HG02759 (cell line): ENCODE measurements at regions not wholly inside any gene's neighbourhood (a gene's known extent, or its start where the extent isn't known, plus 50 kb on each side); places are given as distances from the start of the nearest gene placed in this dataset.
"Not testable (repeated sequence)": the region's sequence is repeated elsewhere in the genome, so short reads cannot be mapped to it uniquely, and the experiment has no call there.

Experiments used
- ATAC-seq: cut with Tn5 transposase; IDR thresholded peaks from one replicate; pipeline ENCODE4 v1.9.1; 2021; ENCODE audit warnings: mild to moderate bottlenecking, moderate library complexity; ENCODE audit not compliant: unreplicated experiment

- no peak for ATAC-seq
Measured at GRCh38 chr22:22697377-22698117, 53.1 kb downstream of the GGTLC2 start.

- ATAC-seq = no peak
Measured at GRCh38 chr22:22698263-22698750, 53.9 kb downstream of the GGTLC2 start.

GRCh38 chr22:22700631-22701030 is 56.2 kb downstream of the GGTLC2 start:
- no peak for ATAC-seq

GRCh38 chr22:22701557-22701956 is 57.1 kb downstream of the GGTLC2 start:
- ATAC-seq = not testable (repeated sequence)

- ATAC-seq = no peak
Measured at GRCh38 chr22:22702237-22703202, 58.1 kb downstream of the GGTLC2 start.

- ATAC-seq = no peak
Measured at GRCh38 chr22:22703203-22703570, 58.8 kb downstream of the GGTLC2 start.

GRCh38 chr22:22703715-22704114 is 59.3 kb downstream of the GGTLC2 start:
- ATAC-seq = no peak

- ATAC-seq = no peak
Measured at GRCh38 chr22:22704156-22704946, 59.9 kb downstream of the GGTLC2 start.

GRCh38 chr22:22705328-22706100 is 61.1 kb downstream of the GGTLC2 start:
- no peak for ATAC-seq

GRCh38 chr22:22706253-22706915 is 62.0 kb downstream of the GGTLC2 start:
- no peak for ATAC-seq

- no peak for ATAC-seq
Measured at GRCh38 chr22:22709719-22710445, 65.5 kb downstream of the GGTLC2 start.

GRCh38 chr22:22710719-22711531 is 66.5 kb downstream of the GGTLC2 start:
- no peak for ATAC-seq

GRCh38 chr22:22711532-22711913 is 67.1 kb downstream of the GGTLC2 start:
- ATAC-seq = no peak

- no peak for ATAC-seq
Measured at GRCh38 chr22:22712092-22712658, 67.8 kb downstream of the GGTLC2 start.

GRCh38 chr22:22712666-22713365 is 68.4 kb downstream of the GGTLC2 start:
- no peak for ATAC-seq

GRCh38 chr22:22713416-22713815 is 69.0 kb downstream of the GGTLC2 start:
- no peak for ATAC-seq

GRCh38 chr22:22714600-22715335 is 70.4 kb downstream of the GGTLC2 start:
- peak; percentile 57 for ATAC-seq
